D341Med (cell line): ENCODE measurements at regions not wholly inside any gene's neighbourhood (a gene's known extent, or its start where the extent isn't known, plus 50 kb on each side); places are given as distances from the start of the nearest gene placed in this dataset.

ENCODE experiments used
- DNase-seq: peaks from one replicate; pipeline ENCODE4 v3.0.0; 2012; ENCODE audit warnings: low spot score

DNA sequence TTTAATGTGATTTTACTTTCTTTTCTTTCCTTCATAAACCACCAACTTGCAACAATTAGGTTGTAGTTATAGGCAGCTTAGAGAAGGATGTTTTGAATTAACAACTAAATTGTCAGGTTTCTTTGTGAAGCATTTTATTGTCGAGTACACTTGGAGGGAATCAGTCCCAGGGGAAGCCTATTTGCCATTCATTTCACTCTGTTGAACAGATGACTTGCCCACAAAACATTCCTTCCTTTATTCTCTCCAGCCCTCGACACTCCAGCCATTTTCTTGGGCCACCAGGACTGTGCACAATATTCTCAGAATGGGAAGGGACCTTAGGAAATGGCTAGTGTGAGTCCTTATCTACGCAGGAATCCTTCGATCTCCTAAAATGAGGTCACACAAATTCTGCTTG lies 620.6 kb downstream of the SOX6 start:
- DNase-seq: no peak

- DNase-seq: no peak
Measured at GRCh38 chr11:15737320-15737719, 619.0 kb downstream of the SOX6 start.

DNA sequence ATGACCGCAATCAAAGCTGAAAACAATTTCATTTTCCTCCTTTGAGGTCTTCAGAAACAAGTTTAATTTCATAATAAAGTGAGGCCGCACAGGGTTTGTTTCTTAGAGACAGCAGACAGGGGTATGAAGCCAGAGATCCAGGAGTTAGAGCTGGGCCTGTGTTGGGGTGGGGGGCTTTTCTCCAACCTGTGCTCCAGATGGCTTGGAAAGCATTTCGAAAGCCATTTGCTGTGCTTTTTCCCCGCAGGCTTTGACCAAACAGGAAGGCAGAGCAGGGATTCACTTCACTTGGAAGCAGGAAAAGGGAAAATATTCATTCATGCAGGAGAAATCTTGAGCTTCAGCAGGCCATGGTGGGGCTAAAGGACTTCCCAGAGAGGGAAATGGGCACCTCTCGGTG lies 617.4 kb downstream of the SOX6 start:
- DNase-seq: no peak

GRCh38 chr11:15742626-15743519 lies 613.5 kb downstream of the SOX6 start:
- DNase-seq: no peak

GRCh38 chr11:15744693-15745092 lies 611.7 kb downstream of the SOX6 start:
- DNase-seq: no peak

GRCh38 chr11:15745266-15745665 lies 611.1 kb downstream of the SOX6 start:
- DNase-seq: no peak

GRCh38 chr11:15747671-15748070 lies 608.7 kb downstream of the SOX6 start:
- no peak for DNase-seq

- DNase-seq: no peak
Measured at GRCh38 chr11:15748132-15748531, 608.2 kb downstream of the SOX6 start.

DNA sequence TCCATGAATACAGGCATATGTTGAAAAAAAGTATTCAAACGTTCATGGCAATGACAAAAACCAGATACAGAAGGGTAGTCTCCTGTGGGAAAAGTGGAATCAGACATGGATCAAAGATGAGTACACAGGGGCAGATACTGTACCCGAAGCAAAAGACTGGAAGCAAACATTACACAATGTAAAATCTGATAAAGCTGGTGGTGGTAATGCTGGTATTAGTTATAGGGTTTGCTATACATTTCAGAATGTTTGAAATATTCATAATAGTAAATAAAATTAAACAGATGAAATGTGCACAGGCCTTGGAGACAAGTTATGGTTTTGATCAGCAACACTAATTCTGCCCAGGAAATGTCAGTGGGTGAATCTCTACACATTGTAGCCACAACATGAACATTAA lies 607.6 kb downstream of the SOX6 start:
- no peak for DNase-seq

GRCh38 chr11:15750535-15751308 lies 605.6 kb downstream of the SOX6 start:
- DNase-seq: no peak

GRCh38 chr11:15754221-15754620 lies 602.1 kb downstream of the SOX6 start:
- no peak for DNase-seq

DNA sequence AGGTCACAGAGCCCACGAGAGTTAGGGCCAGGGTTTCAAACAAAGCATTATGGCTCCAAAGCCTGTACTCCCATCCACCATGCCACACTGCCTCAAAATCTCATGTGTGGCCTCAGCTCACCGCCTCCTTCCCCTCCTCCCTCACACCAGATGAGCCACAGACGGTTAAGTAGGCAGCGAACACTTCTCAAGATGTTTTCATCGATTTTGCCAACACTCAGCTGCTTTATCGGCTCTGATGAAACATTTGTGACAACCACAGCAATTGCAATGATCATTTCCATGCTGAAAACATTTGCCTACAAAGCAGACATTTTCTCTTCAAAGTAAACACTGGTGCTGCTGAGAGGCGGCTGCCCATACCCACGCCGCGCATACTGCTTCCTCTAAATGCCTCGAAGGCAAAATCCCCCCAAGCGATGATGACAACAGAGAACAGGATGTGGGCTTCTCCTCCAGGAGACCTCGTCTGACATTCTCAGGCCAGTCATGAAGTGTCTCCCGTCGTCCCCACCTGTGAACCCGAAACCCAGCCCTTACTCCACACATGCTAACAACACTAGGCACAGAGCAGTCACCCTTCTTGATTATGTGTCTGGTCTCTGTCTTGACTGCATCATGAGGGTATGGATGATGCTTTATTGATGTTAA lies 599.2 kb downstream of the SOX6 start:
- DNase-seq: no peak

DNA sequence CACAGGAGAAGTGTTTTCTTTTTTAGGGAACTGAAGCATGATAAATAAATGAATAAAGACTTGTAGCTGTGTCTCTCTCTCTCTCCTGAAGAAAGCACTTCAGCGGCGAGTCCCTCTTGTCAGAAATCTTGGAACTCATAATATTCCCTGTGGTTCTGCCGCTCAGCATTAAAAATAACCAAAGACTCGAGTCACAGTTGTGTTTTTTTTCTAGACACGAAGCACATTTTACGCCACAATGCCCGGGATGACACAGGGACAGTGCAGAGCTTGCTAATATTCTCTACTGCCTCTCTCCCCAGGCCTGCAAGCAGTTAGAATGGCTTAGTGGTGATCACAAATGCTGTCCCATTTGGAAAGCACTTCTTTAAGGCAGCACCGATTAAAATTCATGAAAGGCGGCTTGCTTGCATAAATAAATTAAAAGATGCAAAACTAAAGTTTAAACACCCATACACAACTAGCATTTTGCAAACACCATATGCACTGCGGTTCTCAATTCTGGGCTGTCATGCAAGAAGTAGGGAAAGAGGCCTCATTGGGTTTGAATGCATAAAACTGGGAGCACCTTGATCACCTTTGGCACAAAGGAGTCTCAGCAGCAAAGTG lies 597.4 kb downstream of the SOX6 start:
- DNase-seq: no peak

DNA sequence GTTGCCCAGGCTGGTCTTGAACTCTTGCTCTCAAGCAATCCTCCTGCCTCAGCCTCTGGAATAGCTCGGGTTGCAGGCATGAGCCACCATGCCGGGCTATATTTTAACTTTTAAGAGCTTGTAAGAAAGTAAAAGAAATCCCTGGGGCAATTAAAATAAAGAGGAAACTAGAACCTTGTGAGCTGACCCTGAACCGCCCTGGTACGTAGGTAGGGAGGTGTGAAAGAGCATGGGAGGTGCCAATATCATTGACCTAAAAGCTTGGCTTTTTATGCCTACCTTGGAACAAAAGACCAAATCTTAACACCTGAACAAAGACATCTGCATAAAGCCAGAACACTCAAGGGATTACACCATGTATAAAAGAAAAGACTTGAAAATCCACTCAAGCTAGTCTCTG lies 595.1 kb downstream of the SOX6 start:
- no peak for DNase-seq

DNA sequence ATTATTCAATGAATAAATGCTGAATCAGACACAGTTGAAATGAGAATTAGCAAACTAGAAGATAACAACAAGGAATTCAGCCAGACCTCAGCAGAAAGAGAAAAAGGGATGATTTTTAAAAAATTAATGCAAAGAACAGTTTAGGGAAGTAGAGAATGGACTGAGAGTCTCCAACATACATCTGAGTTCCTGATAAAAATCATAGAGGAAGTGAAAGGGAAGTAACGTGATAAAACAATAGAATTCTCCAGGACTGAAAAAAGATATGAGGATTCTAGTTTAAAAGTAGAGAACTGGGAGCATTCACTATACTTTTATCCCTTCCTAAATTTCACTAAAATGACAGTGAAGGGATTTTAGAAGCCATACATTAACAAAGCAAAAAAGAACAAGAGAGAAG lies 592.0 kb downstream of the SOX6 start:
- DNase-seq: no peak

DNA sequence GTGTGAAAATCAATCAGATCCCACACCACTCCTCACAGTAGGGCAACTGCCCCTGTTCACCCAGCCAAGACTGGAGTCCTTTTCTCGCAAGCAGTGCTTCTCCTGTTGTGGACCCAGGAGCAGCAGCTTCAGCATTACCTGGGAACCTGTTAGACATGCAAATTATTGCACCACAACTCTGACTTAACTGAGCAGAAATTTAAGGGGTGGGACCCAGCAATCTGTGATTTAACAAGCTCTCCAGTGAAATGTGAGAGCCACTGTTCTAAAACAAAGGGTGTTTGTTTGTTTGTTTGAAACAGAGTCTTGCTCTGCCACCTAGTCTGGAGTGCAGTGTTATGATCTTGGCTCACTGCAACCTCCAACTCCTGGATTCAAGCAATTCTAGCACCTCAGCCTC lies 591.4 kb downstream of the SOX6 start:
- DNase-seq: no peak

DNA sequence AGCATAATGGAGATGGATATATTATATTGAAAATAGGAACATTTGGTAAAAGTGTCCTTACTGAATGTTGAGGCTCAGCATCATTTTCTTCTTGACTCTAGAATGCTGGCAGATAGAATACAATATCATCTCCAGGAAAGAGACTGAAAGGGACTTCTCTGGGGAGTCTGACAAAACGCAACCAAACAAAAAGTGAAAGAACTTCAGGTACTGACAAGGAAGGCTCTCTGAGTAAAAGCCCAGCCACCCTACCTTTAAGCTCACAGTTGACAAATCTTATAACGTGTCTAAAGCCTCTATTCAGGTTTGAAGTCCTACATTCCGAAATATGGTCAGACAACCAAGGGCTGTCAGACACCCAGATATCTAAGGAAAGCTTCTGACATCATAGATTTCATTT lies 590.8 kb downstream of the SOX6 start:
- no peak for DNase-seq

DNA sequence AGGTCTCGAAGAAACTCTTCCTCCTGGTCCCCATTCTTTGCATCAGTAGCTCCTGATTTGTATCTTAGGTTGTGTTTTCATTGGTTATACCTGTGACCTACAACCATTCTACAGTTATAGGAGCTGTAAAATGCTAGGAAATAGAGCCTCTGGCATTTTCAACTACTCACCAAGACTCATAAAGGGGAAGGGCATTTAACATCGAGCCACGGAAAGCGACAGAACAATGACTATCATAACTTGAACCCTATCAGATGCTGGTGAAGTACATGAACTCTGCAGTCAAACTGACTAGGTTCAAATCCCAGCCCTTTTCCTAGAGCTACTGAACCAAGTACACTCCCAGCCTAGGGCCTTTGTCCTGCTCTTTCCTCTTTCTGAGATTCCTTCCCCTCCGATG lies 588.0 kb downstream of the SOX6 start:
- DNase-seq: no peak

DNA sequence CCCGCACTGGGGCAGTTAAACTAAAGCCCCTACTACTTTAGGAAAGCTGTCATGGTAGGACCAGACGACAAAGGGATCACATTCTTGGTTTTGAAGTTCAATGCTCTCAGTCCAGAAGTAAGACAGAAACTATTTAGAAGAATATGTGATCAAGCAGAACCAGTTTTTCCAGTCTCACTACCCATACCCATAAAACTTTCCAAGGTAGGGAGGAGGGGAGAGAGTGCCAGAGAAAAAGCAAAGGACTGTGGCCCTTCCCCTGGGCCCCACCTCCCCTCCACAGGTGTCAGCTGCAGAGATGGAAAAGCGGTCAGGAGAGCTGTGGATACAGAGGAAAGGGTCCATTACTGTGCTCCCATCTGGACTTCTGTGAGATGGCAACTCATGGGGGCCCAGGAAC lies 587.1 kb downstream of the SOX6 start:
- DNase-seq: no peak

GRCh38 chr11:15770798-15771414 lies 585.4 kb downstream of the SOX6 start:
- no peak for DNase-seq

DNA sequence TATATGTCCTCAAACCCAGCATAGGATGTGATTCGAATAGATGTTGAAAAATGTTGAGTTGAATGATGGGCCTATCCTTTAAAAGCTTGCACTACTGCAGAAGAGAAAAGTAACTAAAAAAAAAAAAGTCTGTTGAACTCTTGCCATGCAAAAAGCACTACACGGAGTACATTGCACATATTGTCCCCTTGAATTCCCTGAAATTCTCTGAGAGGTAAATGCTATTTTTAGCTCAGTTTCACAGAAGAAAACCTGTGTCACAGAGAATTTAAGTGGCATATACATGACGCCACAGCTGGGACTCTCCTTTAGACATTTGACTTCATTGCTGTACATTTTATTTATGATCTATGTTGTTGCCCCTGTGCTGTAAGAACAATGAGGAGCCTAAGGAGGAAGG lies 583.8 kb downstream of the SOX6 start:
- DNase-seq: no peak

DNA sequence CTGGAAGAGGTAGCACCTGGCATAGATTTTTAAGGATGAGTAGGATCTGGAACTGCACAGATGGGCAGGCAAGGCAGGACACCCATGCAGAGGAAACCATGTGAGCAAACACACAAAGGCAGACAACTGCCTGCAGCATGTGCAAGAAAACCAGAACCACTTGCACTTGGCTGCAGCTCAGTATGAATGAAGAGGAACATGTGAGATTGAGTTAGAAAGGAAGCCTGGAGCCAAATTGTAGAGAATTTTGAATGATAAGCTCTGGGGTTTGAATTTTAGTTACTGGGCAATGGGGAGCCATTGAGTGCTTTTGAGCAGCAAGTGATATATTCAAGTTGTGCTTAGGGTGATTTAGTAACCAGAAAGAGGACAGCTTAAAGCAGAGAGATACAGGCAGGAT lies 583.4 kb downstream of the SOX6 start:
- no peak for DNase-seq
